Coronary artery (tissue), 2 donors: ENCODE measurements at regions not wholly inside any gene's neighbourhood (a gene's known extent, or its start where the extent isn't known, plus 50 kb on each side); places are given as distances from the start of the nearest gene placed in this dataset.

Source experiments
- DNase-seq: peaks from one replicate; pipeline ENCODE4 v3.0.0-alpha.2; 2017; ENCODE audit warnings: low spot score
- H3K27ac ChIP-seq, 2 donors: fragments of 200-600 bp; sonication (generic); one replicate each; pipeline ENCODE4 v1.5.1; 2016 to 2019
- H3K4me3 ChIP-seq: fragments of 200-600 bp; sonication (generic); 2 replicates; pipeline ENCODE4 v1.5.1; 2016; ENCODE audit warnings: mild to moderate bottlenecking, moderate library complexity
- TF ChIP-seq, protein P1 (sequence below): fragments of 200-600 bp; sonication (generic); IDR thresholded peaks from one replicate; pipeline ENCODE4 v1.5.1; 2019; ENCODE audit warnings: antibody characterized with exemption

DNA sequence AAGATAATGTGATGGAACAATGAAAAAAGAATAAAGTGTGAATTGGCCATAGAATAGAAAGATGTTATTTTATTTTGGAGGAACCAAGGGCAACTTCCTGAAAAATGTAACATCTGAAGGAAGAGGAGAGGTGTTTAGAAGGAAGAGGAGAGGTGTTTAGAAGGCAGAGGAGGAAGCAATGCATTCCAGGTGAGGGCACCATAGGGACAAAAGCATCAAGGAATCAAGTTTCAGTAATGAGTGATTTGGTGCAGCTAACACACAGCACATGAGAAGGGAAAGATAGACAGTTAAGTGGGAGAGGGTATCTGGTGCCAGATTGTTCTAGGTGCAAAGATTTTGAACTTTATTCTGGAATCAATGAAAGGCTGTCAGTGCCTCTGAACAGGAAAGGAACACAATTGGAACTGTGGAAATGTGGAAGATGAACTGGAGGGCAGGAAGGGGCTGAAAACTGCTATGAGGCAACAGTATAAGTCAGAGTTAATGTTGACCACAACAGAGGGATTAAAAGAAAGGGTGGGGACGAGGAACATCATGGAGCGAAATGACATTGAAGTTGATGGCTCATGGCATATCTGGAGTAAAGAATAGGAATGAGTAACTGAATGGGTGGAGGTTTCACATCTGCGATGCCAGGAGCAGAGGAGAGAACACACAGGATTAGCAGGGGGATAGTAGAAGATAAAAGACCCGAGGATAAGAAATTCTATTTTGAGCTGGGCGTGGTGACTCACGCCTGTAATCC, 326.6 kb downstream of the LRIG3 start:
- Histone ChIP-seq H3K27ac (no peak overlapping the region), H3K4me3 (no peak overlapping the region)
- TF ChIP-seq, protein P1, sequence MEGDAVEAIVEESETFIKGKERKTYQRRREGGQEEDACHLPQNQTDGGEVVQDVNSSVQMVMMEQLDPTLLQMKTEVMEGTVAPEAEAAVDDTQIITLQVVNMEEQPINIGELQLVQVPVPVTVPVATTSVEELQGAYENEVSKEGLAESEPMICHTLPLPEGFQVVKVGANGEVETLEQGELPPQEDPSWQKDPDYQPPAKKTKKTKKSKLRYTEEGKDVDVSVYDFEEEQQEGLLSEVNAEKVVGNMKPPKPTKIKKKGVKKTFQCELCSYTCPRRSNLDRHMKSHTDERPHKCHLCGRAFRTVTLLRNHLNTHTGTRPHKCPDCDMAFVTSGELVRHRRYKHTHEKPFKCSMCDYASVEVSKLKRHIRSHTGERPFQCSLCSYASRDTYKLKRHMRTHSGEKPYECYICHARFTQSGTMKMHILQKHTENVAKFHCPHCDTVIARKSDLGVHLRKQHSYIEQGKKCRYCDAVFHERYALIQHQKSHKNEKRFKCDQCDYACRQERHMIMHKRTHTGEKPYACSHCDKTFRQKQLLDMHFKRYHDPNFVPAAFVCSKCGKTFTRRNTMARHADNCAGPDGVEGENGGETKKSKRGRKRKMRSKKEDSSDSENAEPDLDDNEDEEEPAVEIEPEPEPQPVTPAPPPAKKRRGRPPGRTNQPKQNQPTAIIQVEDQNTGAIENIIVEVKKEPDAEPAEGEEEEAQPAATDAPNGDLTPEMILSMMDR, result no peak
- DNase-seq, result no peak

DNA sequence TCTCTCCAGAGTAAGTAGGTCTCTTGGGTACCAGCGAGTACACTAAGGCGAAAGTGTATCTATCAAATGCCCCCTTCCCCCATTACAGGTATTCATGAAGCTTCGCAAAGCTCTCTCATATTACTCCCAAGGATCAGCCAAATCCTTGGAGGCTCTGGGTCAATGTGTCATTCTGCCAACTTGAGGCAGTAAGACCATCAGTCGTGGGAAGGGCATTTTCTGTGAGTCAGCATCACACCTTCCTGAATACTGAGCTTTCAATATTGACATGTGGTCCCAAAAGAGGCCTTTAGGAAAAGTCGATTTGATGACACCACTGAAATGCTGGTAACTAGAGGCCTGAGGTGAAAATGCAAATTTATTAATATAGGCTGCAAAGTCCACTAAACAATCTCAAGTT, 323.9 kb downstream of the LRIG3 start:
- DNase-seq, result no peak
- H3K4me3 ChIP-seq, result no peak overlapping the region
- no peak overlapping the region for H3K27ac ChIP-seq
- TF ChIP-seq, protein P1, result no peak

DNA sequence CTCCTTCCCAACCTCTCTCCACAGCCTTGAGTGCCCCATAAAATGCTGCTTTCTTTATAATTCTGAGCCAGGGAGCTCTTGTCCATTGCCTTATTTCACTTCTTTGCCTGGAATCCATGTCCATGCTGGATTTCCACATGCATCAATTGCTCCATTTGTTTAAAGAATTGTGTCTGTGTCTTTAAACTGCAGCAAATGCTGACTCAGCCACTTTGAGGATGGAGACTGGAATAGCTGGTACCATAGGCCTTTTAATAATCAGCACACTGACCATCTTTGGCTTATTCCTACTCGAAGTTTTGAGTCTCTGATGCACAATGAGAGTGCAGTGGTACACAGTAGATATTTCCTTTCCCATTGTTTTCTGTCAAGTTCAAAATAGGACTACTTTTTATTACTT, 318.8 kb downstream of the LRIG3 start:
- no peak for DNase-seq
- TF ChIP-seq, protein P1, result no peak
- Histone ChIP-seq H3K4me3 (no peak overlapping the region), H3K27ac (no peak overlapping the region)

DNA sequence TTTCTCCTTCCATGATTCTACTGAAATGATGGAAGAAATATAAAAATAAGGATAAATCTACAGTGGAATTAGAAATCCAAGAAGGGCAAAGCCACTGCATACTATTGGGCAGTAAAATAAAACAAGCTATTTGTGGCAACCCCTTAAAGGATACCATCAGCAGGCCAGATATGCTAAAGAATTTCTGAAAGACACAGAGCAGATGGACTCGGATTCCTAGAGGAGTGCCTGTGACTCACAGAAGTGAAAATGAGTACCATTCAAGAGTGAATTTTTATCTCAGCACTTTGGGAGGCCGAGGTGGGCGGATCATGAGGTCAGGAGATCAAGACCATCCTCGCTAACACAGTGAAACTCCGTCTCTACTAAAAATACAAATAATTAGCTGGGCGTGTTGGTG, 318.1 kb downstream of the LRIG3 start:
- Histone ChIP-seq H3K4me3 (no peak overlapping the region), H3K27ac (no peak overlapping the region)
- no peak for DNase-seq
- TF ChIP-seq, protein P1, result no peak

DNA sequence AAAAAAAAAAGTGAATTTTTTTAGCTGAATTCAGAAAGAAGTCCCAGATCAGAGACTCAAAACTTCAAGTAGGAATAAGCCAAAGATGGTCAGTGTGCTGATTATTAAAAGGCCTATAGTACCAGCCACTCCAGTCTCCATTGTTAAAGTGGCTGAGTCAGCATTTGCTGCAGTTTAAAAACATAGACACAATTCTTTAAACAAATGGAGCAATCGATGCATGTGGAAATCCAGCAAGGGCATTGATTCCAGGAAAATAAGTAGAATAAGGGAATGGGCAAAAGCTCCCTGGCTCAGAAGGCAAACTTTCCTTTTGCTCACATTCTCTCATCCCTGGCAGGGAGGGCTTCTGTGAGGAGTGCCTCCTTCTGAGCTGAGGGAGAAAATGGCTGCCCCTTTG, 317.6 kb downstream of the LRIG3 start:
- no peak overlapping the region for H3K27ac ChIP-seq
- DNase-seq, result no peak
- H3K4me3 ChIP-seq, result no peak overlapping the region
- TF ChIP-seq, protein P1, result no peak

DNA sequence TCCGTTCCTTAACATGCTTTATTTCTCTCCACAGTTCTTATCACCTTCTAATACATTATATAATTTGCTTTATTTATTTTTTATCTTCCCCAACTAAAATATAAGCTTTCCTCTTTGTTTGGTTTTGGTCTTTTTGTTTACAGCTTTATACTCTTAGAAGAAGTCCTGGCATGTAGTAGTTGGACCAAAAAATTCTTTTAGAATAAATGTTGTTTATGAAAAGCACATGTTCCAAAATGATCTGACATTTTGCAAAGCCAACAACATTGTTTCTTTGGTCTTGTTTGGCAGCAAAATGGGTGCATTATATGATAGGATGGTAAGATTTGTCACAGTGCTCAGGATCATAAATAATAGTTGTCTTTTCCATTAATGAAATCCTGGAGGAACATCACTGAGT, 312.5 kb downstream of the LRIG3 start:
- DNase-seq, result no peak
- Histone ChIP-seq H3K4me3 (no peak overlapping the region), H3K27ac (no peak overlapping the region)
- TF ChIP-seq, protein P1, result no peak

DNA sequence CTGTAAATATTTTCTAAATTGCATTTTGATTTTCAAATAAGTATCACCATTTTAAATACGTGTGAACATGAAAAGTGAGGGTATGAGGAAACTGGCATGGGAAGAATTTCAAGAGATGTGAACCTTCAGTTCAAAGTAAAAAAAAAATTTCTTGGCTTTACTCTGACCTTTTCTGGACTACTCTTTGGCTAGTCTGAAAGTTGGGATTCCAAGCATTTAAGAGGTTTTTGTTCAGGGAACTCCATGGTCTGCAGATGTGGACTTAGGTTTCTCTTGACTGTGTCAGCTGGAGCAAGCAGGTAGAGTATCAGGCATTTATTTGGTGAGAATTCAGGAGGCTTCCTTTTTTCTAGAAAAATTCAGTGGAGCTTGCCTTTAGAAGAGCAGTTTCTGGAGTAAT, 311.6 kb downstream of the LRIG3 start:
- TF ChIP-seq, protein P1, result no peak
- Histone ChIP-seq H3K27ac (no peak overlapping the region), H3K4me3 (no peak overlapping the region)
- DNase-seq, result no peak
